Endodermal cell (in vitro differentiated cells): ENCODE measurements at regions not wholly inside any gene's neighbourhood (a gene's known extent, or its start where the extent isn't known, plus 50 kb on each side); places are given as distances from the start of the nearest gene placed in this dataset.

Experiments used
- DNase-seq: peaks from one replicate; pipeline ENCODE4 v3.0.0-alpha.2; 2017
- H3K27ac ChIP-seq: 2 replicates; pipeline ENCODE4 v1.5.1; 2013; ENCODE audit warnings: mild to moderate bottlenecking, low read depth, low read length, moderate library complexity
- H3K27me3 ChIP-seq: 2 replicates; pipeline ENCODE4 v1.6.1; 2013; ENCODE audit warnings: mild to moderate bottlenecking, low read length, moderate library complexity; ENCODE audit not compliant: insufficient read depth, control insufficient read depth, poor library complexity, severe bottlenecking
- H3K36me3 ChIP-seq: 2 replicates; pipeline ENCODE4 v1.7.0; 2013; ENCODE audit warnings: mild to moderate bottlenecking, low read length, moderate library complexity; ENCODE audit not compliant: control insufficient read depth, insufficient read depth
- H3K4me1 ChIP-seq: one replicate; pipeline ENCODE4 v1.7.0; 2013; ENCODE audit warnings: low read length; ENCODE audit not compliant: control insufficient read depth, insufficient read depth
- H3K4me3 ChIP-seq: 2 replicates; pipeline ENCODE4 v1.5.1; 2013; ENCODE audit warnings: mild to moderate bottlenecking, low read length, moderate library complexity
- H3K9ac ChIP-seq: 2 replicates; pipeline ENCODE4 v1.6.1; 2013; ENCODE audit warnings: mild to moderate bottlenecking, low read length, moderate library complexity; ENCODE audit not compliant: poor library complexity, severe bottlenecking; ENCODE audit errors: extremely low read depth
- H3K9me3 ChIP-seq: 2 replicates; pipeline ENCODE4 v1.6.1; 2013; ENCODE audit warnings: mild to moderate bottlenecking, low read length, moderate library complexity; ENCODE audit not compliant: control insufficient read depth
- H3K27ac Mint-ChIP-seq: 2 replicates; pipeline ENCODE4 v1.8.0; 2020; ENCODE audit warnings: mixed read lengths
- H3K27me3 Mint-ChIP-seq: 2 replicates; pipeline ENCODE4 v1.8.0; 2021; ENCODE audit warnings: mild to moderate bottlenecking, mixed read lengths; ENCODE audit not compliant: insufficient read depth
- H3K36me3 Mint-ChIP-seq: 2 replicates; pipeline ENCODE4 v1.8.0; 2020; ENCODE audit warnings: low read depth, mixed read lengths
- H3K4me1 Mint-ChIP-seq: 2 replicates; pipeline ENCODE4 v1.8.0; 2020; ENCODE audit warnings: mixed read lengths
- H3K4me3 Mint-ChIP-seq: 2 replicates; pipeline ENCODE4 v1.8.0; 2020; ENCODE audit warnings: mild to moderate bottlenecking, moderate library complexity, mixed read lengths
- H3K9me3 Mint-ChIP-seq: 2 replicates; pipeline ENCODE4 v1.8.0; 2020; ENCODE audit warnings: mild to moderate bottlenecking, mixed read lengths
- CTCF ChIP-seq: fragments of 200-600 bp; sonication (generic); conservative IDR thresholded peaks from 2 replicates; pipeline ENCODE4 v1.5.0; 2021; ENCODE audit warnings: antibody characterized with exemption, mild to moderate bottlenecking
- WGBS, 2 experiments: methylation state at CpG; one replicate each; pipeline versions ENCODE4 v1.1.5 to v1.1.7; 2013; ENCODE audit warnings: missing lambda C conversion rate in 2 of 2, mixed read lengths in 1 of 2; ENCODE audit not compliant: insufficient coverage in 1 of 2, insufficient read length in 1 of 2; 5-methylcytosine and 5-hydroxymethylcytosine counted together

DNA sequence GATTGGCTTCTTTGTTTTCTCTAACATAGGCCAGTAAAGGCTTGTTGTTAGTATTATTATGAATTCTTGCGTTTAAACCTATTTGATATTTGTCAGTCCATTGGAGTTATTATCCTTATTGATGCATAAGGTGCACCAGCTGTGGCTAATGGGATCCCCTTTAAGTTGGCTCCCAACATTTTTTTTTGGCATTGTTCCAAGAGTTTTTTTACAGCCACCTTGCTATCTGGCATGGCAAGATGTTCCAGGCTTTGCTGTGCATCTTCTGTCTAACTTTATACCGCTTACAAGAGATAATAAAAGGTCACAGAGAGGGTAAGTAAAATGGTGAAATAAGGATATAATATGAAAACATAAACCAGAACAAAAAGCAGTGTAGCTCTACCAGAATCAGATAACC, 157.5 kb upstream of the TACR1 start:
- H3K4me1 Mint-ChIP-seq = no peaks in the 10 kb centered on the region
- no peak overlapping the region for H3K27ac Mint-ChIP-seq
- Histone ChIP-seq H3K4me3 (no peak overlapping the region), H3K27me3 (no peaks in the 10 kb centered on the region), H3K4me1 (no peaks in the 10 kb centered on the region), H3K9me3 (no peaks in the 10 kb centered on the region), H3K36me3 (no peaks in the 10 kb centered on the region), H3K27ac (no peak overlapping the region), H3K9ac (no peak overlapping the region)
- DNase-seq = no peak
- no peak for TF ChIP-seq CTCF
- H3K36me3 Mint-ChIP-seq = no peaks in the 10 kb centered on the region
- no peak overlapping the region for H3K4me3 Mint-ChIP-seq
- no peaks in the 10 kb centered on the region for H3K27me3 Mint-ChIP-seq
- H3K9me3 Mint-ChIP-seq = no peaks in the 10 kb centered on the region
- 75% methylated on average over 2 of the region's 2 CpGs; no CpG with 5 or more reads in 1 of the 2 experiments for WGBS, 2 experiments

DNA sequence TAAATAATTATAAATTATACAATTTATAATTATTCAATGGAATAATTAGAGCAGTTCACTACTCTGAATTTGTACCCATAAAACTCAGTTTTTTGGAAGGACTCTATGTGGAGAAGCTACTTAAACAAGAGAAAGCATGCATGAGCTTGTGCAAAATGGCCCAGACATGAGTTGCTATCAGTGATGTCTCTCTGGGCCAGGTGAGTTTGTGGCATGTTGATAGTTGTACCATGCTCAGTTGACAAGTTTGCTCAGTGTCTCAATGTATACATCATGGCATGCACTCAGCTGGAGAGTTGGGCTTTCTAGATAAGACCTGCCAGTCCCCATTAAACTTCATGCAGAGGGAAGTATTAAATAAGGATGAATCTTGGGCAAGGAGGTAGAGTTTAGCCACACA, 153.8 kb upstream of the TACR1 start:
- H3K27ac Mint-ChIP-seq = no peak overlapping the region
- Histone ChIP-seq H3K36me3 (no peaks in the 10 kb centered on the region), H3K4me1 (no peaks in the 10 kb centered on the region), H3K27me3 (no peaks in the 10 kb centered on the region), H3K9ac (no peak overlapping the region), H3K9me3 (no peaks in the 10 kb centered on the region), H3K27ac (no peak overlapping the region), H3K4me3 (no peak overlapping the region)
- H3K9me3 Mint-ChIP-seq = peaks cover 5% of the 10 kb centered on the region
- TF ChIP-seq CTCF = no peak
- no peaks in the 10 kb centered on the region for H3K36me3 Mint-ChIP-seq
- no peaks in the 10 kb centered on the region for H3K27me3 Mint-ChIP-seq
- no peak overlapping the region for H3K4me3 Mint-ChIP-seq
- DNase-seq = no peak
- H3K4me1 Mint-ChIP-seq = no peaks in the 10 kb centered on the region

DNA sequence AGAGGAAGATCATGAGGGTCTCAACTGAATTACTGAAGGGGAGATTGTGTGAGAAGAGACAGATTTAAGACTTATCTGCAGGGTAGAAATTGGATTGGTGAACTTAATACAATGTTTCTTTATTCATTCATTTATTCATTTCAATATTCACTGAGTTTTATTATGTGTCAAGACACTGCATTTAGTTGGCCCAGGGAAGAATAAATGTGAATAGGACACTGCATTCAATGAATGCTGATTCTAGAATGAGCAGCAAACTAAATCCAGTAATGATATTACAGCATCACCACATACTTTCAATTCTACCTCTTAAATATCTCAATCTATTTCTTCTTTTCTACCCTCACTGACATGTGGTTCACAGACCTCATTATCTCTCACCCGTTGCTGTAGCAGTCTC, 149.0 kb upstream of the TACR1 start:
- H3K27me3 Mint-ChIP-seq = peaks cover 2% of the 10 kb centered on the region
- H3K27ac ChIP-seq = no peak overlapping the region
- H3K9ac ChIP-seq = no peak overlapping the region
- H3K27me3 ChIP-seq = no peaks in the 10 kb centered on the region
- H3K36me3 Mint-ChIP-seq = no peaks in the 10 kb centered on the region
- H3K4me3 Mint-ChIP-seq = no peak overlapping the region
- H3K4me1 Mint-ChIP-seq = peaks cover 11% of the 10 kb centered on the region
- no peak for TF ChIP-seq CTCF
- H3K36me3 ChIP-seq = no peaks in the 10 kb centered on the region
- peaks cover 5% of the 10 kb centered on the region for H3K9me3 Mint-ChIP-seq
- peaks cover 3% of the 10 kb centered on the region for H3K4me1 ChIP-seq
- DNase-seq = no peak
- H3K4me3 ChIP-seq = no peak overlapping the region
- H3K27ac Mint-ChIP-seq = no peak overlapping the region
- no peaks in the 10 kb centered on the region for H3K9me3 ChIP-seq
- 90% methylated on average over 1 of the region's 1 CpG for WGBS, 2 experiments
